ENCODE measurements at regions not wholly inside any gene's neighbourhood (a gene's known extent, or its start where the extent isn't known, plus 50 kb on each side); places are given as distances from the start of the nearest gene placed in this dataset.

DNA sequence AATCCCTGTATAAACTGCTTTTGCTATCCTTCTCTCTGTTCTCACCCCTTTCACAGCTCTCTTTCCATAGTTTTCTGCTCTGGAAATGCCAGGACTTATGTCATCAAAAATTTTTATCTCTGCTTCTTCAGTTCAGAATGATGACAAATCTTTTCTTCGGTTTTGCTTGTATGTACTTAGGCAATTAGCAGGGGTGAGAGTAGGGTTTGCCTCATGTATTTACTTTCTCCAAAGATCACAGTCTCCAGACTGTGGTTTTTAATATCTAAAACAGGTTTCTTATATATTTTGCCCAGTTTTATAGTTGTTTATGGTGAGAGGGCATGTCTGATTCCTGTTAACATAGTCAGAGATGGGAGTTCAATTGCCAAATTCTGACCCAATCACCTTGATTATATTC, 235.4 kb upstream of the LYPLAL1 start:
- no peak for DNase-seq (ENCODE audit: low read depth)

GRCh38 chr1:218939095-218939494, 234.6 kb upstream of the LYPLAL1 start:
- no peak for DNase-seq (ENCODE audit: low read depth)

DNA sequence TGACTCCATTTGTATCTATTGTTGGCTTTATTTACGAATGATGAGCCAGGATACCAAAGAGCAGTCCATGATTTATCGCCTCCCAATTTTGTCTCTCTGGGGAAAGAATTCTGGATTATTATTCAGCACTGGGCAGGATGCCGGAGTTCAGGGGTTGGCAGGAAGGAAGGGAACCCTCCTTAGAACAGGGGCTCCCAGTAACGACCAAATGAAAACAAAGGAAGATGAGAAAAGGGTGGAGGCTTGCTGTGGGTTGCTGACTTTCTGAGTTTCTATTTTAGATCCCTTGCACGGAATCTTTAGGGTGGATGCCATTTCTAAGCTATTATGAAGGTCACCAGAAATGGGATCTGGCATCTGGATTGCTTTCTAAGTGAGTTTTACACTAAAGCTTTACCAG, 231.2 kb upstream of the LYPLAL1 start:
- no peak for DNase-seq (ENCODE audit: low read depth)

DNA sequence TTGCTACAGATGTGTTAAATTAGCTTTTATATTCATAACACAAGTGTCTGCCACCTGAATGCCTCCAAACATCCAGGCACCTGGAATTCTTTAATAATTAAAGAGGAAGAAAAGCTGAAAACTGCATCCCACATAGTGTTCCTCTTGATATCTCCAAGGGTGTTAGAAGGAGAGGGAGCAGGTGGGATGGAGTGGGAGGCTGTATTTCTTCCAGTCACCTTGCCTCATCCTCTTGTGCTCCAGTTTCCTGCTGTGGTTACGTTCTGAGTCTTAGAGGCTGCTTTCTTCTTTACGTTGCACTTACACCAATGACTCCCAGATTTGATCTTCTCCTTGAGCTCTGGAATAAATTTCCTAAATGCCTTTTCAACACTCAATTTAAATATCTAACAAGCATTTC, 230.3 kb upstream of the LYPLAL1 start:
- DNase-seq (ENCODE audit: low read depth): no peak

GRCh38 chr1:218945050-218945449, 228.6 kb upstream of the LYPLAL1 start:
- no peak for DNase-seq (ENCODE audit: low read depth)

GRCh38 chr1:218946147-218946546, 227.5 kb upstream of the LYPLAL1 start:
- DNase-seq (ENCODE audit: low read depth): no peak

- DNase-seq (ENCODE audit: low read depth): no peak
Measured at GRCh38 chr1:218948446-218948845, 225.2 kb upstream of the LYPLAL1 start.

DNA sequence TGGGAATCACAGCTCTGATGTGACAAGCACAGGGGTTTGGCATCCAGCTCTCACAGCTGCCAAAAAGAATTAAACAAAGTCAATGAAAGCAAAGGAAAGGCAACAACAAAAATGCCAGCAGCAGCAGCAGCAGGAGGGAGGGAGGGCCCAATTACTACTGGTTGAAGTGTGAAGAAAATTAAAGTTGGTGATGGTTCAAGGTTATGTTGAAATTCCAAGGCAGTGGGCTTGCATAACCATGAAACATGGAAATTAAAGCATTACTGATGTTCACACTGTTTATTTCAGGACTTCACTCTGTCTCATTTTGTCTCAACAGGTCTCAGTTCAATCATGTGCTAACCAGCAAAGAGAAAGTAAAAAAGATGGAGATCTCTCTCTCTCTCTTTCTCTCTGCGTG, 220.3 kb upstream of the LYPLAL1 start:
- DNase-seq (ENCODE audit: low read depth): no peak

GRCh38 chr1:218957971-218958370, 215.7 kb upstream of the LYPLAL1 start:
- DNase-seq (ENCODE audit: low read depth): no peak

- DNase-seq (ENCODE audit: low read depth): no peak
Measured at GRCh38 chr1:218959784-218960183, 213.9 kb upstream of the LYPLAL1 start.

DNA sequence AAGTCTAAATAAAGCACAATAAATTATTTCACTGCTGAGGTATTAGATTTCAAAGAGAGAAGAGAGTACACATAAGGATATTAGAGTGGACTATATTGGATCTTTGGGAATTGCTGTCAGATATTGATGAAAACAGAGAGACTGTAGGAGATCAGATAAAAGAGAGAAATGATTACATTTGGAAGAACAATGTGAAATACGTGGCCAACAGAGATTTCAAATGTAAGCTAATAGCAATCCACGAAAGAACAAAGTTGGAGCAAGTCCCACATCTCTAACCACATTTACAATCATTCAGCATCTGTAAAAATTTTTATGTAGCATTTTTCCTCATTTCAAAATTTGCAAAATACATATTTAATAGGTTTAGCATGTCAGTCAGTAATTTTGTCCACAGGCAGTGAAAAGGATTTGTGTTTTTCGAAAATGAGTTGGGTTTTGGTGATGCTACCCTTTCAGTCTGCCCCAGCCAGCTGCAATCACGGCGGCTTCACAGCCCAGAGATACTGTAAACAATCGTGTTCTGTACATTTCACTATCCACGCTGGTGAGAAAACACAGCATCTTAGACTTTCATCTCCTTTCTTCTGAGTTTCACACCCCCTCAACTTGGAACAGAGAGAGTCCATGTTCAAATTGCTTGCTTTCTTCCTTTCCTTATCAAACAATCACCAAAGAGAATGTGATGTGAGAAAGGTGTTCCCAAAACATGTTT, 209.1 kb upstream of the LYPLAL1 start:
- no peak for DNase-seq (ENCODE audit: low read depth)

DNA sequence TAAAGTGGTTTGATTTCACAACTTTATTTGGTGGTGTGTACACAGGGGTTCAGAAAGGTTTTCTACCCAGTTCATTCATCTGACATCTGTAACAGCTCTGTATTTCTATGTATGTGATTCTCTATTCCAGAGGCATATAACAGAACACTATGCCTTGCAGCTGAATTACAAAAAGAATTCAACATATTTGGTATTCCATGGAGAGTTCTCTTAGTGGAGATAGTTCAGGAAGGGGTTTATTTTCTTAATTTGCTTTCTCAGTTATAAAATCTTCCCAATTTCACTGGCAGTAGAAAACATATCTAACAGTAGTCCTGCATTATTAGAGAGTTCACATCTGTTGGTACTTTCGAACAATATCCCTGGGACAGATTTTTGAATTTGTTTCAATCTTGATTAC, 207.9 kb upstream of the LYPLAL1 start:
- no peak for DNase-seq (ENCODE audit: low read depth)

DNA sequence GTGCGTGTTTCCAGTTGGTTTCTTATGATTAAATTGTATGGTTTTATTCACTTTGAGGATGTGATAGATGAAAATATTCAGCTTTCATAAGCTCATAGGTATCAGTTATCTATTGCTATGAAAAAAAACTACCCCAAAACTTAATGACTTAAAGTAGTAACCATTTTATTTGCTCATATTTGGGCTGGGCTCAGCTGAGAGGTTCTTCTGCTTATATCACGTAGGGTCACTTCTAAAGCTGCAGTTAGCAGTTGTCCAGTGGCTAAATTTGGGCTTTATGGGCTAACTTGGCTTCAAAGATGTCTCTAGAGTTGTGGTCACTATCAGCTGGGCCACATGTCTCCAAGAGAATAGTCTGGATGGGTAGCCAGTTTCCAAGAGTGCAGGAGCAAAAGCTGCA, 206.4 kb upstream of the LYPLAL1 start:
- no peak for DNase-seq (ENCODE audit: low read depth)

DNA sequence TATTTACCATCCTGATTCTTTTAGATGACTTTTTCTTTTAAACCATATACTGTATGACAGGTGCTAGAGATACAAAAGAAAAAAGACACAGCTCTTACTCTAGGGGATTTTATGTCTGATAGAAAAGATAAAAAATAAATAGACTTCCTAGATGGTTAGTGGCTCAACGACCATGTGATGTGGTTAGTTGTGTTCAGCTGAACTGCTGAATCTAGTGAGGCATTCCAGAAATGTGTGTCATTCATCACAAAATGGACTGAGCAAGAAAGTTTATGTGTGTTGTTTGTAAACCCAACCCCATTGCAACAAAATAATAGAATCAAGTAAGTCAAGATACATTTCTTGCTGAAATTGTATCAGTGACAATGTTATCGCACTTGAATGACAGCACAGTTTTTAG, 205.8 kb upstream of the LYPLAL1 start:
- no peak for DNase-seq (ENCODE audit: low read depth)

GRCh38 chr1:218969006-218969405, 204.7 kb upstream of the LYPLAL1 start:
- DNase-seq (ENCODE audit: low read depth): no peak

- DNase-seq (ENCODE audit: low read depth): no peak
Measured at GRCh38 chr1:218970397-218970990, 203.2 kb upstream of the LYPLAL1 start.

DNA sequence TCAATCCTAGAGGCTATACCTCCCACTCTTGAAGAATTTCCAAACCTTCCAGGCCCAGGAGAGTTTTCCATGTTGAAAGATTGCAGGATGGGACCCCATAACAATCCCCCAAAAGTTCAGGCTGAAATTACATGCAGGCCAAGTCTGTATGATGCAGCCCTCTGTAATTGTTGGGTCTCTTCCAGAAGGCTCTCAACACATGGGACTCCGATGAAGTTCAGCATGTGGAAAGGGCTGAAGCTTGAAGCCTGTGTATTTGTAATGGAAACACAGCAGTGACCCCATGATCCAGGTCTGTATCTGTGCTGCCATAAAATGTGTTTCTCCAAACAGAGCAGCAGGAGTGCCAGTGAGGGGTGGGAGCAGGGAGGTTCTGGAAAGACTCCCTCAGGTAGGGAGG, 202.5 kb upstream of the LYPLAL1 start:
- DNase-seq (ENCODE audit: low read depth): no peak

GRCh38 chr1:218980881-218981280, 192.8 kb upstream of the LYPLAL1 start:
- DNase-seq (ENCODE audit: low read depth): no peak

GRCh38 chr1:218982482-218982881, 191.2 kb upstream of the LYPLAL1 start:
- DNase-seq (ENCODE audit: low read depth): no peak

GRCh38 chr1:218983433-218983832, 190.2 kb upstream of the LYPLAL1 start:
- no peak for DNase-seq (ENCODE audit: low read depth)

DNA sequence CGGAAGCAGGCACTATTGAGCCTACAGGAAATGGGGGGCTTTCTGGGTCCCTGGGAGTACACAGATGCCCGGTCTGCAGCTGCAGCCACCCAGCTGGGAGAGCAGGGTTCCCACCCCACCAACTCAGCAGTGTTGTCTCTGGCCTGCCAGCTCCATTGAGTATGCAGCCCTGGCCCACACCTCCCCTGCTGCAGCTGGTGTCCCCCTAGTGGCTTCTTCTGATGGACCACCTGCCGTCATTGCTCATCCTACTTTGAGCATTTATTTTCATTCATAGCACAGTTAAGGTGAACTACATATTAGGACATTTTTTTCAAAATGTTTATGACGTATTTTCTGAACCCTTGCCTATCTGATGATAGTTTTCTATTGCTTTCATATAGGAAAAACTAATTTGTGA, 189.8 kb upstream of the LYPLAL1 start:
- DNase-seq (ENCODE audit: low read depth): no peak

- no peak for DNase-seq (ENCODE audit: low read depth)
Measured at GRCh38 chr1:218985424-218985984, 188.2 kb upstream of the LYPLAL1 start.

- no peak for DNase-seq (ENCODE audit: low read depth)
Measured at GRCh38 chr1:218986816-218987215, 186.9 kb upstream of the LYPLAL1 start.

DNA sequence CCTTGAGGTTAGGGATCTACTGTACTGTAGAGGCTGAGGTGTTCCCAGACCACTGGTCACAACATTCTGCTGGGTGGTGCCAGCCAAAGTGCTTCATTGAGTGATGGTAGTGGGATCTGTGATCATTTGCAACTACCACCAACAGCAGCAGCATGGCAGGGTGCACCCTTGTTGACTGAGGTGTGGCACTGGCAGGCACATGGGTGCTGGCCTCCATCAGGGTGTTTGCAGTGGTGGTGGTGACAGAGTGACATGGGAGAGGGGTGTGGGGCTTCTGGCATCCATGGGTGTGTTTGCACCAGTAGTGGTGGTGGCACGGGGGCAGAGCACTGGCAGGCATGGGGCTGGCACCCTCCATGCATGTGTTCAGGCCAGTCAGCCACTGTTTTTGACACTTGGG, 183.7 kb upstream of the LYPLAL1 start:
- DNase-seq (ENCODE audit: low read depth): no peak

Measured in activated T-cell treated with anti-CD3 and anti-CD28 coated beads for 24 hours (primary cell).